Thoracic aorta (tissue), 2 donors: ENCODE measurements at regions not wholly inside any gene's neighbourhood (a gene's known extent, or its start where the extent isn't known, plus 50 kb on each side); places are given as distances from the start of the nearest gene placed in this dataset.

ENCODE experiments used
- ATAC-seq: fragments of 150-250 bp; one replicate; pipeline ENCODE4 v1.8.0; 2017; ENCODE audit warnings: low read depth; ENCODE audit not compliant: insufficient number of reproducible peaks, low FRiP score
- DNase-seq: peaks from one replicate; pipeline ENCODE4 v3.0.0-alpha.2; 2020; ENCODE audit warnings: low spot score
- H3K27ac ChIP-seq, 2 donors: fragments of 200-600 bp; sonication (generic); 1 replicate in 1 of 2; 2 replicates in 1 of 2; pipeline ENCODE4 v1.5.1; 2016; ENCODE audit warnings: mild to moderate bottlenecking in 2 of 2, moderate library complexity in 2 of 2
- H3K27me3 ChIP-seq: fragments of 200-600 bp; sonication (generic); replicated peaks from 2 replicates; pipeline ENCODE4 v1.6.0; 2016; ENCODE audit warnings: mild to moderate bottlenecking; ENCODE audit not compliant: insufficient read depth
- H3K36me3 ChIP-seq: fragments of 200-600 bp; sonication (generic); one replicate; pipeline ENCODE4 v1.5.1; 2016
- H3K4me1 ChIP-seq, 2 donors: fragments of 200-600 bp; sonication (generic); 1 replicate in 1 of 2; 2 replicates in 1 of 2; pipeline versions ENCODE4 v1.5.1 to v1.6.0; 2016; ENCODE audit warnings: low read depth in 2 of 2, mild to moderate bottlenecking in 1 of 2; ENCODE audit not compliant: control insufficient read depth in 1 of 2
- H3K4me3 ChIP-seq: fragments of 200-600 bp; sonication (generic); 2 replicates; pipeline ENCODE4 v1.5.1; 2016; ENCODE audit warnings: mild to moderate bottlenecking
- H3K9me3 ChIP-seq: fragments of 200-600 bp; sonication (generic); 2 replicates; pipeline ENCODE4 v1.5.1; 2016
- CTCF ChIP-seq: fragments of 200-600 bp; sonication (generic); IDR thresholded peaks from one replicate; pipeline ENCODE4 v1.5.1; 2019; ENCODE audit warnings: antibody characterized with exemption

- no peaks in the 10 kb centered on the region for H3K27me3 ChIP-seq
- no peaks in the 10 kb centered on the region for H3K36me3 ChIP-seq
- peaks cover 7% of the 10 kb centered on the region for H3K9me3 ChIP-seq
- H3K4me3 ChIP-seq = no peak overlapping the region
- H3K4me1 ChIP-seq = peaks cover 0 to 4% of the 10 kb centered on the region in 2 donors
- H3K27ac ChIP-seq = no peak overlapping the region
- DNase-seq = no peak
- TF ChIP-seq CTCF = no peak
- ATAC-seq = no peak
These were observed 809.8 kb upstream of the NUDT12 start for GRCh38 chr5:104372376-104372775.

GRCh38 chr5:104370523-104370922 lies 807.9 kb upstream of the NUDT12 start:
- H3K9me3 ChIP-seq = peaks cover 7% of the 10 kb centered on the region
- DNase-seq (no peak), ATAC-seq (no peak)
- H3K4me1 ChIP-seq = peaks cover 0 to 4% of the 10 kb centered on the region in 2 donors
- no peak overlapping the region for H3K4me3 ChIP-seq
- no peak for TF ChIP-seq CTCF
- H3K27ac ChIP-seq = no peak overlapping the region
- no peaks in the 10 kb centered on the region for H3K36me3 ChIP-seq
- no peaks in the 10 kb centered on the region for H3K27me3 ChIP-seq

- no peak overlapping the region for H3K4me3 ChIP-seq
- peaks cover 7% of the 10 kb centered on the region for H3K9me3 ChIP-seq
- no peak for TF ChIP-seq CTCF
These were observed 805.4 kb upstream of the NUDT12 start for GRCh38 chr5:104367978-104368377.

GRCh38 chr5:104363567-104363966 lies 801.0 kb upstream of the NUDT12 start:
- no peak overlapping the region for H3K27ac ChIP-seq
- H3K9me3 ChIP-seq = peaks cover 7% of the 10 kb centered on the region
- no peaks in the 10 kb centered on the region for H3K27me3 ChIP-seq
- TF ChIP-seq CTCF = no peak
- ATAC-seq (no peak), DNase-seq (no peak)
- H3K4me3 ChIP-seq = no peak overlapping the region
- H3K4me1 ChIP-seq = no peaks in the 10 kb centered on the region
- no peaks in the 10 kb centered on the region for H3K36me3 ChIP-seq

More at GRCh38 chr5:104367978-104368377, 805.4 kb upstream of the NUDT12 start:
- Histone ChIP-seq H3K27ac (no peak overlapping the region), H3K4me1 (peaks cover 0 to 4% of the 10 kb centered on the region in 2 donors), H3K36me3 (no peaks in the 10 kb centered on the region), H3K27me3 (no peaks in the 10 kb centered on the region)
- DNase-seq (no peak), ATAC-seq (no peak)

GRCh38 chr5:104361932-104362331 lies 799.3 kb upstream of the NUDT12 start:
- Histone ChIP-seq H3K9me3 (no peaks in the 10 kb centered on the region), H3K27ac (peak overlapping the region in 1 of 2 donors; percentile 34), H3K27me3 (no peaks in the 10 kb centered on the region), H3K36me3 (no peaks in the 10 kb centered on the region), H3K4me1 (no peaks in the 10 kb centered on the region), H3K4me3 (no peak overlapping the region)
- DNase-seq (no peak), ATAC-seq (no peak)
- TF ChIP-seq CTCF = no peak
